GM21717 (cell line): ENCODE measurements at regions not wholly inside any gene's neighbourhood (a gene's known extent, or its start where the extent isn't known, plus 50 kb on each side); places are given as distances from the start of the nearest gene placed in this dataset.

Experiments
- ATAC-seq: cut with Tn5 transposase; IDR thresholded peaks from one replicate; pipeline ENCODE4 v1.9.1; 2021; ENCODE audit warnings: mild to moderate bottlenecking, moderate library complexity; ENCODE audit not compliant: unreplicated experiment

DNA sequence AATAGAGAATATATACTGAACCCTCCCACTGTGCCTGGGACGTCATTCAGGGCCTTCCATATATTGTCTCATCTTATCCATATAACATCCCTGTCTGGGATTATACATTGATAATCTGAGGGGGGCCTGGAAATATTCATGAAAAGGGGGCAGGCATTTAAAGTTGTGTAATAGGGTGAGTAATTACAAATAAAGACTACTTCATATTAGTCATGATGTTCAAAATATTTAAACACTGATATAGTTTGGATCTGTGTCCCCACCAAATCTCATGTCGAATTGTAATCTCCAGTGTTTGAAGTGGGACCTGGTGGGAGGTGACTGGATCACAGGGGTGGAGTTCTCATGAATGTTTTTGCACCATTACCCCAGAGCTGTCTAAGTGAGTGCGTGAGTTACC lies 97.8 kb downstream of the AQP9 start:
- no peak for ATAC-seq

DNA sequence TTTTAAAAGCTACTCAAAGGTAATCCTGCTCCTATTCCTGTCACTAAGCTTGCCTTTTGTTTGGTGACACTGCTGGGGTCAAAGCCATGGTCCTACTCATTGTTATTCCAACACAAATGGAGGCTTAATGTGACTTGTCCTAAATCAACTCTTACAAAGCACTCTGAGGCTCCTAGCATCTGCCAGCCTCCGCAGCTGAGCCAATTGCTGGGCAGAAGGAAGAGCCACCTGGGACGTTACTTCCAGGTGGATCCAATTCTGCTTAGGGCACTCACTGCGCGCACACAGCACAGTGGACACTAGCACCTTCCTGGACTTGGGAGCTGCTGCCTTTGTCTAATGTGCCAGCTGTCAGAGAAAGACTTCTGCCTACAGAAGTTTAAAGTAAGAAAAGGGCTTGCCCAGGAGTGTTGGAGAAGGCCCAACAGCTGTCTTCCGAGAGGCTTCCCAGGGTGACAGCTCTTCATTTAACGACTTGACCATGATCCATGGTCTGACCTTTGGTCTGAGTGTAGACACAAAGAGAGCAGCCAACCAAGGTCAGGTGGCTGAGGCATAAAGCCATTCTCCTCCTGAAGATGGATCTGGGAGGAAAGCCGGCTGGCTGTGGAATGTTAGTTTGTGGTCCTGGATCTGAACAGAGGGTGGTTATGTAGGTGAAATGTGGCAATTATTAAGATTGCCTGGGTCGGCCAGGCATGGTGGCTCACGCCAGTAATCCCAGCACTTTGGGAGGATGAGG lies 102.2 kb downstream of the AQP9 start:
- ATAC-seq: no peak

- ATAC-seq: no peak
Observed at GRCh38 chr15:58241872-58242271, 103.7 kb downstream of the AQP9 start.

- ATAC-seq: no peak
Observed at GRCh38 chr15:58243070-58243469, 104.9 kb downstream of the AQP9 start.

- no peak for ATAC-seq
Observed at GRCh38 chr15:58244536-58244935, 106.4 kb downstream of the AQP9 start.

GRCh38 chr15:58246041-58246440 lies 107.9 kb downstream of the AQP9 start:
- no peak for ATAC-seq

GRCh38 chr15:58247855-58248842 lies 110.0 kb downstream of the AQP9 start:
- ATAC-seq: no peak

DNA sequence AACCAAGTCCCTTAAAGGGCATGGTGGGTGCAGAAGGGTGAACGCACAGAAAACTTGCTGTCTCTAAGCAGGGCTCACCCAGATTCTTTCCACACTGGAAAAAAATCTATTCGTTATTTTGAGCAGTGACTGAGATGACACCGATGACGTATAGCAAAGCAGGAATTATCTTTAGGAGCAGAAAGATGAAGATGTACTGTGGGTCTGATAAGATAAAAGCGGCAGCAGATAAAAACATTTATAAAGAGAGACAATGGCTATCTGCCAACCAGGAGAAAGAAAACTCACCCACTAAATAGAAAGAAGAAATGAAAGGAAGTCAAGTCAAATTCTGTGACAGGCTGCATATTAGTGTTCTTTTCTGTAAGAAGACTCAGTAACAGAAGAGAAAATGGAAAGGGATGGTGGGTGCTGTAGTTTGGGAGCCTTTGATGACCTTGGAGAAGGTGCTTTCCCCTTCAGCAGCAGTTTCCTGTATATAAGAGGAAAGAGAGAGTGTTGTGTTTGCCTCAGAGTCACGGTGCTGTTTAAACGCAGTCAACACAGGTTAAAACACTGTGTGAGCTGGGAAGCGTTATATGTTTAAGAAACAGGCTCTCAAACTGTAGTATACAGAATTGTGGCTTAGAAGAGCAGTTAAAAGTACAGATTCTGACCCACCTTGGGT lies 111.6 kb downstream of the AQP9 start:
- no peak for ATAC-seq

GRCh38 chr15:58252586-58253323 lies 114.6 kb downstream of the AQP9 start:
- no peak for ATAC-seq

- ATAC-seq: no peak
Observed at GRCh38 chr15:58257776-58258325, 119.7 kb downstream of the AQP9 start.

DNA sequence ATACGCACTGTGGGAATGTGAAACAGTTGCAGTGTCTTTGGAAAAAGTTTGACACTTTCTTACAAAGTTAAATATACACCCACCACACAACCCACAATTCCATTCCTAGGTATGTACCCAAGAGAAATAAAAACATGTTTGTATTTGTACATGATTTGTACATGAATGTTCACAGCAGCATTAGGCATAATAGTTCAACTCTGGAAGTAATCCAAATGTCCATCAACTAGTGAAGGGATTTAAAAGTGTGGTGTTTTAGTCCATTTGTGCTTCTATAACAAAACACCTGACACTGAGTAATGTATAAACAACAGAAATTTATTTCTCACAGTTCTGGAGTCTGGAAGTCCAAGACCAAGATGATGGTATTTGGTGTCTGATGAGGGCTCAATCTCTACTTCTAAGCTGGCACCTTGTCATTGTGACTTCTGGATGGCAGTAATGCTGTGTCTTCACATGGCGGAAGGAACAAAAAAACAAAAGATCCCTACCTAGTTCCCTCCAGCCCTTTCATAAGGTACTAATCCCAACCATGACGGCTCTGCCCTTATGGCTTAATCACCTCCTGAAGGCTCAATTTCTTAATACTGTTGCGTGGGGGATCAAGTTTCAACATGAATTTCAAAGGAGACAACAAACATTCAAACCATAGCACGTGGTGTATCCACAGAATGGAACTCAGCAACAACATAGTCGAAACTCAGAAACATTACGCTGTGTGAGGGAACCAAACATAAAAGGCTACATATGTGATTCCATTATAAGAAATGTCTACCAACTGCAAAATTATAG lies 120.5 kb downstream of the AQP9 start:
- no peak for ATAC-seq

DNA sequence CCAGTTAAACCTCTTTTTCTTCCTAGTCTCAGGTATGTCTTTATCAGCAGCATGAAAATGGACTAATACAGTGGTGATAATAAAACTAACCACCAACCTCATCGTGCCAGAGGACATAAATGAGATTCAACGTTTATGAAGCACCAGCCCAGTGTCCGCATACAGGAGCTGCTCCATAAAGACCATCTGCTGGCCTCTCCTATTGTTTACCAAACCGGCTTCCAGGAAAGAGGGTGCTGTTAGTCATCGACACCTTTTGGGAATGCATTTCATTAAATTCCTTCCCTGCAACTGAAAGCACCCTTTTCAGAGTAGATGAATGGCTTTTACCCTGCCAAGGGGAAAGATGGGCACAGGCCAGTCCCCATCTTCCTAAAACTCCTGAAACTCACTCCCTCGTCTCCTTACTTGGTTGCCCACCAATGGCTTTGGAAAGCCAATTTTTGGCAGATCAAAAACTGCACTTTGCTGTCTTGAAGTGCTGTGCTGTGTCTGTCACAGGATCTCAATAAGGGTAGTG lies 122.1 kb downstream of the AQP9 start:
- no peak for ATAC-seq

GRCh38 chr15:58260725-58261267 lies 122.6 kb downstream of the AQP9 start:
- no peak for ATAC-seq

GRCh38 chr15:58261368-58261767 lies 123.2 kb downstream of the AQP9 start:
- ATAC-seq: no peak

DNA sequence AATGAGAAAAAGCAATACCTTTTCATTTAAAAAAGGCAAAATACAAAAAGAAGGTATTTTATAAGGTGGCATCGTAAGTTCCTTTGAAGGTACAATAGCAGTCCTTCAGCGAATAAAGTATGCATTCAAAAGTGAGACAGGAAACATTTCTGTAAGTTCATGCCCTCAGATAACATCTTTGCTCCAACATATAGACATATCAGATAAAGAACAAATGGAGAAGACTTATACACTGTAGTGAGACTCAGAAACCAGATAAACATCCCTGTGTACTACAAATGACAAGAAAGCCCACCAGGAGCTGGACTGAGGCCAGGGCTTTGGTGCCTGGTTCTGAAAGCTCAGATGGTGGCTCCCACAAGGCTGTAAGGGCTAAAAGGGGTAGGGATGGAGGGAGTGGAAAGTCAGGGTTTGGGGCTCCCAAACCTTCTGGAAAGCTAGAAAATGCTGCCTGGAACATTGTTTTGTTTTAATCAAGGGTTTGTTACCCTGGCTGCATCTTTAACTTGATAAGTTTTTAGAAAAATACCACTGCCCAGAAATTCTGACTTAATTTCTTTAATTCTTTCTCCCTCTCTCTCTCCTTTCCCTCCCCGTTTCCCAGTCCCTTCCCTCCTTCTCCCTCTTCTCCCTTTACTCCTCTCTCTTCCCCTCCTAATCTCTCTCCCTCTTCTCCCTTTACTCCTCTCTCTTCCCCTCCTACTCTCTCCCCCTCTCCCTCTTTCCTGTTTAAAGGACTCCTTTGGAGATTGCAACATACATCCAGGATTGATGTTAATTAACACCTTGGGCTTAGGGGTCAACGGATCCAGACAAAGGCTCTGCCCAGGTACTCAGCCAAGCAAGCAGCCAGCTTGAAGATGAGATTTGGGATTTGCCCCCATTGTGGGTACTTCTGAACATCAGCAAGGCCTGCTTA lies 126.1 kb downstream of the AQP9 start:
- no peak for ATAC-seq

DNA sequence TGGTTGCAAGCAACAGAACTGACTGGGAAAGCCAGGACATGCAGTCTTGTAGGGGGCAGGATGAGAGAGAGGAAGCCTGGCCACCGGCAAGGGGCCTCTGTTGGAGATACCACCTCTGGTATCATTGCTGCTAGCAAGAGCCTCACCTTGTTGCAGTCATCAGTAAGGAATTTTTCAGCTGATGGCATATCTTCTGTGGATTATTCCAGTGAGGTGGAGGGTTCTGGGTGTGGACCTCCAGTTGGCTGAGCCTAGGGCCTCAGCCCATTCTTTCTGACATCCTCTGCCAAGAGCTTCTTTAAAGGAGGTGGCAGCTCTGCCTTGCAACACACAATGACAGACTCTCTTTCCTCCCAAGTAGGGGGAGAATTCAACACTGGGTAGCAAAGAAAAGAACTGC lies 128.9 kb downstream of the AQP9 start:
- no peak for ATAC-seq

GRCh38 chr15:58268746-58269267 lies 130.6 kb downstream of the AQP9 start:
- ATAC-seq: no peak
